ENCODE measurements at regions not wholly inside any gene's neighbourhood (a gene's known extent, or its start where the extent isn't known, plus 50 kb on each side); places are given as distances from the start of the nearest gene placed in this dataset.

DNA sequence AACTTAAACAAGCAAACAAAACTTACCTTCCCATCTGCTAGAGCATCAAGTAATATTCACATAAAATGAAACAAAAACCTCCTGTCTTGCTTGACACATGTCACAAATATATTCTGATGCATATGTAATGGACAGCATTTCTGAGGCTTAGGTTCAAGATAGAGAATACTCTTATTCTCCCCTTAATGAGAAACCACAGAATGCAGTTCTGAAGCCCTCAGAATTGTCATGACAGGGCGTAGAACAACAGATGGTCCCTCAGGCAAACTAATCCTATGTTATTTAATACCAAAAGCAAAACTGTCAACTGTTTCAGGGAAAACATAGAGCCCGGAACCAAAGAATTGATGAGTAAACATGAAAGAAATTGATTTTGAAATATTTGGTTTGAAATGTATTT lies 229.9 kb upstream of the RIOK2 start:
- TF ChIP-seq, protein P1, sequence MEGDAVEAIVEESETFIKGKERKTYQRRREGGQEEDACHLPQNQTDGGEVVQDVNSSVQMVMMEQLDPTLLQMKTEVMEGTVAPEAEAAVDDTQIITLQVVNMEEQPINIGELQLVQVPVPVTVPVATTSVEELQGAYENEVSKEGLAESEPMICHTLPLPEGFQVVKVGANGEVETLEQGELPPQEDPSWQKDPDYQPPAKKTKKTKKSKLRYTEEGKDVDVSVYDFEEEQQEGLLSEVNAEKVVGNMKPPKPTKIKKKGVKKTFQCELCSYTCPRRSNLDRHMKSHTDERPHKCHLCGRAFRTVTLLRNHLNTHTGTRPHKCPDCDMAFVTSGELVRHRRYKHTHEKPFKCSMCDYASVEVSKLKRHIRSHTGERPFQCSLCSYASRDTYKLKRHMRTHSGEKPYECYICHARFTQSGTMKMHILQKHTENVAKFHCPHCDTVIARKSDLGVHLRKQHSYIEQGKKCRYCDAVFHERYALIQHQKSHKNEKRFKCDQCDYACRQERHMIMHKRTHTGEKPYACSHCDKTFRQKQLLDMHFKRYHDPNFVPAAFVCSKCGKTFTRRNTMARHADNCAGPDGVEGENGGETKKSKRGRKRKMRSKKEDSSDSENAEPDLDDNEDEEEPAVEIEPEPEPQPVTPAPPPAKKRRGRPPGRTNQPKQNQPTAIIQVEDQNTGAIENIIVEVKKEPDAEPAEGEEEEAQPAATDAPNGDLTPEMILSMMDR (conservative IDR thresholded peaks at IDR 0.05; ENCODE audit: low read depth, low read length) = no peak
- TF ChIP-seq CEBPB (IDR thresholded peaks at IDR 0.05; ENCODE audit: low read depth, low read length) = no peak
- TF ChIP-seq, protein P2, sequence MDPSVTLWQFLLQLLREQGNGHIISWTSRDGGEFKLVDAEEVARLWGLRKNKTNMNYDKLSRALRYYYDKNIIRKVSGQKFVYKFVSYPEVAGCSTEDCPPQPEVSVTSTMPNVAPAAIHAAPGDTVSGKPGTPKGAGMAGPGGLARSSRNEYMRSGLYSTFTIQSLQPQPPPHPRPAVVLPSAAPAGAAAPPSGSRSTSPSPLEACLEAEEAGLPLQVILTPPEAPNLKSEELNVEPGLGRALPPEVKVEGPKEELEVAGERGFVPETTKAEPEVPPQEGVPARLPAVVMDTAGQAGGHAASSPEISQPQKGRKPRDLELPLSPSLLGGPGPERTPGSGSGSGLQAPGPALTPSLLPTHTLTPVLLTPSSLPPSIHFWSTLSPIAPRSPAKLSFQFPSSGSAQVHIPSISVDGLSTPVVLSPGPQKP (IDR thresholded peaks at IDR 0.05; ENCODE audit: borderline replicate concordance, low read depth, low read length) = no peak
- no peak for TF ChIP-seq RAD21 (IDR thresholded peaks at IDR 0.05; ENCODE audit: low read length)
- H3K9ac ChIP-seq (ENCODE audit: low read depth, low read length) = no peak overlapping the region
- H3K9me1 ChIP-seq (ENCODE audit: insufficient read depth, low read length) = no peaks in the 10 kb centered on the region
- no peak overlapping the region for H2AK5ac ChIP-seq (ENCODE audit: low read depth, low read length)
- dilution Hi-C loops (cut with HindIII; ENCODE audit: low sequenced_read_pairs, unreplicated experiment) (no loop called here), intact Hi-C loops (cut with micrococcal nuclease) (no loop called here), in situ Hi-C loops (cut with MboI; ENCODE audit: low sequenced_read_pairs) (no loop called here)
- H3K23ac ChIP-seq (ENCODE audit: low read depth, low read length) = no peak overlapping the region
- H2BK20ac ChIP-seq (ENCODE audit: low read depth, low read length) = no peak overlapping the region
- no peaks in the 10 kb centered on the region for H3K79me1 ChIP-seq (ENCODE audit: low read depth in 1 of 2, low read length in 2 of 2)
- H4K8ac ChIP-seq (ENCODE audit: low read depth in 2 of 2, low read length in 2 of 2) = no peak overlapping the region
- H2AK9ac ChIP-seq (replicated peaks; ENCODE audit: low read depth, low read length, poor library complexity) = no peak overlapping the region
- H3K27me3 ChIP-seq (ENCODE audit: control insufficient read depth, insufficient read depth, low read length) = no peaks in the 10 kb centered on the region; the same call in 1 of the 2 replicates
- no peak overlapping the region for H3K14ac ChIP-seq (replicated peaks; ENCODE audit: low read depth, low read length)
- H3K9me3 ChIP-seq (ENCODE audit: control insufficient read depth, insufficient read depth, low read length) = no peaks in the 10 kb centered on the region
- ATAC-seq (ENCODE audit: low read depth) (no peak), DNase-seq (no peak)
- no CpG with 5 or more reads among the region's 2 CpGs for WGBS, 2 experiments (ENCODE audit: extremely low coverage in 2 of 2, insufficient read length in 1 of 2)
- no peak overlapping the region for H3K4me2 ChIP-seq (ENCODE audit: low read depth, low read length)
- H3K4me3 ChIP-seq (ENCODE audit: insufficient read depth, low read depth, low read length) = no peak overlapping the region
- H4K20me1 ChIP-seq (ENCODE audit: insufficient read depth, low read length) = no peaks in the 10 kb centered on the region
- no peak overlapping the region for H3K18ac ChIP-seq (ENCODE audit: low read depth, low read length)
- no peak overlapping the region for H2AFZ ChIP-seq (replicated peaks; ENCODE audit: low read length, poor library complexity)
- POLR2A ChIA-PET (ENCODE audit: unreplicated experiment) = no interaction called here
- H4K91ac ChIP-seq (ENCODE audit: insufficient read depth, low read depth, low read length) = no peak overlapping the region
- no peaks in the 10 kb centered on the region for H3K36me3 ChIP-seq (ENCODE audit: control insufficient read depth, insufficient read depth, low read length)
- H2BK120ac ChIP-seq (ENCODE audit: low read depth, low read length) = no peak overlapping the region
- H3K56ac ChIP-seq (ENCODE audit: extremely low read depth, insufficient read depth, low read length) = no peak overlapping the region
- H3K4me1 ChIP-seq (ENCODE audit: control insufficient read depth, insufficient read depth, low read length) = no peaks in the 10 kb centered on the region
- no peak overlapping the region for H3K27ac ChIP-seq (ENCODE audit: insufficient read depth, low read length)
- H2BK15ac ChIP-seq (ENCODE audit: low read depth, low read length) = no peak overlapping the region
- BruUV-seq (replicated peaks) = no TSS peak
- H2BK5ac ChIP-seq (ENCODE audit: low read depth, low read length, poor library complexity, severe bottlenecking) = no peak overlapping the region
- H4K5ac ChIP-seq (ENCODE audit: low read depth, low read length) = no peak overlapping the region
- no peak overlapping the region for H3K4ac ChIP-seq (ENCODE audit: low read depth, low read length)
- CTCF ChIA-PET = no interaction called here
